ENCODE measurements at regions not wholly inside any gene's neighbourhood (a gene's known extent, or its start where the extent isn't known, plus 50 kb on each side); places are given as distances from the start of the nearest gene placed in this dataset.

DNA sequence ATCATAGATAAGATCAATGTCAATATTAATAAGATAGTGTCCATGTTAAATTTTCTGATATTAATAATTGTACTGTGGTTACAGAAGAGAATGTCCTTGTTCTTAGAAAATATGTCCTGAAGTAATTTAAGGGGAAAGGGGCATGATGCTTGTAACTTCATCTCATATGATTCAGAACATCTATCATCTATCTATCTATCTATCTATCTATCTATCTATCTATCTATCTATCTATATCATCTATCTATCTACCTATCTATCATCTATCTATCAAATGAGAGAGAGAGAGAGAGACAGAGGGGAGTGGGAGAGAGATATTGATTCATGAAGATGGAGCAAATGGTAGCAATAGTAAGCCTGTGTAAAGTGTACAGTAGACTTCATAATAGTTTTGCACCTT, 124.8 kb upstream of the FAT1 start:
- intact Hi-C loops (cut with micrococcal nuclease): no loop called here
- CTCF ChIA-PET: no interaction called here
- no peak overlapping the region for H3K4me3 Mint-ChIP-seq

DNA sequence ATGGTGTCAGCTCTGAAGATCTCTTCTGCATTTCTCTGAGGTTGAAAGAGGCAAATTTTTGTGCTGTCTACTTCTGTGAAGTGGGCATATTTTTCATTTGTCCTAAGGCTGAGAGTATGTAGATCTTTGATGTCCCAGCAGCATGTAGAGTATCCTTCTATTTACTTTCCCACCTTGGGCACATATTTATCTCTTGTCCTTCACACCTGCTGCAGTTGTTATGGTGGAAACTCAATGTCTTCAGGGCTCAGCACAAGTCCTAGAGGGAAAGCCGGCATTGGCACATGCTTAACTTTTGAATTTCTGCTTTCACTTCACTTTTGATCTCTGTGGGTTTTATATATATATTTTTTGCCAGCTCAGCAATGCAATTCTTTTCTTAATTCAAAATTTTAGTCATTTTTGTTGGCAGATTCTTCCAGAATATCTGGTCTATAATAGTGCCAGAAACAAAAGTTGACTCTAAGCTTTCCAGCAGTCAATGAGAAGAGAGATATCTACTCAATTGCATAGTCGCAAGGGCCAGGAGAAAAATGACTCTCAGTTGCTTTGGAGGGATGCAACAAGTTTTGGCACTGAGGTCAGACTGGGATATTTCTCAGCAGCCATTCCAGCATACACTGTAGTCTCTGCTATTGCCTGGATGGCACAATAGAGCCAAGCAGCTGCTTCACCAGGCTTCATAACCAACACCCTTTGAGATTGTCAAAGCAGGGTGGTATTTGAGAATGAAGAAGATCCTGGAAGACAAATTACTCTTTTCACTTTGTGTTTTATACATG, 127.8 kb upstream of the FAT1 start:
- Mint-ChIP-seq H3K27me3 (no peaks in the 10 kb centered on the region), H3K4me1 (no peaks in the 10 kb centered on the region), H3K27ac (no peak overlapping the region), H3K9me3 (ENCODE audit: insufficient read depth) (peaks cover 5% of the 10 kb centered on the region), H3K4me3 (no peak overlapping the region)
- Histone ChIP-seq H3K4me2 (replicated peaks; ENCODE audit: low read depth, low read length, poor library complexity, severe bottlenecking) (no peak overlapping the region), H3K9me3 (ENCODE audit: control extremely low read depth in 1 of 3, control insufficient read depth in 2 of 3, insufficient read depth in 1 of 3, low read length in 2 of 3) (peaks cover 0 to 3% (median 1%) of the 10 kb centered on the region in 3 donors), H3K9ac (ENCODE audit: low read length) (no peak overlapping the region), H3K4me1 (ENCODE audit: control insufficient read depth in 2 of 2, insufficient read depth in 2 of 2, low read length in 2 of 2) (no peaks in the 10 kb centered on the region), H4K20me1 (ENCODE audit: control insufficient read depth, insufficient read depth, low read length, poor library complexity, severe bottlenecking) (no peaks in the 10 kb centered on the region), H3K36me3 (replicated peaks in 1 of 2; ENCODE audit: control extremely low read depth in 1 of 2, control insufficient read depth in 1 of 2, extremely low read depth in 1 of 2, insufficient read depth in 2 of 2, low read length in 1 of 2) (no peaks in the 10 kb centered on the region), H3K4me3 (ENCODE audit: control extremely low read depth in 1 of 5, extremely low read depth in 1 of 5, insufficient read depth in 1 of 5, low read depth in 2 of 5, low read length in 4 of 5) (no peak overlapping the region), H3K27me3 (replicated peaks in 1 of 4; ENCODE audit: control extremely low read depth in 1 of 4, control insufficient read depth in 3 of 4, insufficient read depth in 4 of 4, low read length in 3 of 4) (no peaks in the 10 kb centered on the region), H3K79me2 (ENCODE audit: control insufficient read depth, insufficient read depth, low read length) (no peaks in the 10 kb centered on the region), H3K27ac (ENCODE audit: low read length in 2 of 2) (no peak overlapping the region), H2AFZ (ENCODE audit: insufficient read depth, low read depth, low read length, poor library complexity, severe bottlenecking) (no peak overlapping the region)
- ATAC-seq (ENCODE audit: low read depth) (no peak), DNase-seq (no peak)
- whole genome bisulfite sequencing (ENCODE audit: insufficient coverage): no CpG with 5 or more reads among the region's 2 CpGs
- POLR2A ChIA-PET: no interaction called here
- intact Hi-C loops (cut with micrococcal nuclease): no loop called here
- CTCF ChIA-PET: no interaction called here
- no peak for TF ChIP-seq EZH2 (IDR thresholded peaks at IDR 0.05; ENCODE audit: borderline replicate concordance, insufficient read depth, low read depth, low read length, poor library complexity, severe bottlenecking)
- TF ChIP-seq, protein P1, sequence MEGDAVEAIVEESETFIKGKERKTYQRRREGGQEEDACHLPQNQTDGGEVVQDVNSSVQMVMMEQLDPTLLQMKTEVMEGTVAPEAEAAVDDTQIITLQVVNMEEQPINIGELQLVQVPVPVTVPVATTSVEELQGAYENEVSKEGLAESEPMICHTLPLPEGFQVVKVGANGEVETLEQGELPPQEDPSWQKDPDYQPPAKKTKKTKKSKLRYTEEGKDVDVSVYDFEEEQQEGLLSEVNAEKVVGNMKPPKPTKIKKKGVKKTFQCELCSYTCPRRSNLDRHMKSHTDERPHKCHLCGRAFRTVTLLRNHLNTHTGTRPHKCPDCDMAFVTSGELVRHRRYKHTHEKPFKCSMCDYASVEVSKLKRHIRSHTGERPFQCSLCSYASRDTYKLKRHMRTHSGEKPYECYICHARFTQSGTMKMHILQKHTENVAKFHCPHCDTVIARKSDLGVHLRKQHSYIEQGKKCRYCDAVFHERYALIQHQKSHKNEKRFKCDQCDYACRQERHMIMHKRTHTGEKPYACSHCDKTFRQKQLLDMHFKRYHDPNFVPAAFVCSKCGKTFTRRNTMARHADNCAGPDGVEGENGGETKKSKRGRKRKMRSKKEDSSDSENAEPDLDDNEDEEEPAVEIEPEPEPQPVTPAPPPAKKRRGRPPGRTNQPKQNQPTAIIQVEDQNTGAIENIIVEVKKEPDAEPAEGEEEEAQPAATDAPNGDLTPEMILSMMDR (IDR thresholded peaks at IDR 0.05): no peak

More for the DNA sequence above, 124.8 kb upstream of the FAT1 start:
- Histone ChIP-seq H3K36me3 (replicated peaks in 1 of 2; ENCODE audit: control extremely low read depth in 1 of 2, control insufficient read depth in 1 of 2, extremely low read depth in 1 of 2, insufficient read depth in 2 of 2, low read length in 1 of 2) (no peaks in the 10 kb centered on the region), H2AFZ (ENCODE audit: insufficient read depth, low read depth, low read length, poor library complexity, severe bottlenecking) (no peak overlapping the region), H4K20me1 (ENCODE audit: control insufficient read depth, insufficient read depth, low read length, poor library complexity, severe bottlenecking) (no peaks in the 10 kb centered on the region), H3K4me2 (replicated peaks; ENCODE audit: low read depth, low read length, poor library complexity, severe bottlenecking) (no peak overlapping the region), H3K9ac (ENCODE audit: low read length) (no peak overlapping the region), H3K27me3 (replicated peaks in 1 of 4; ENCODE audit: control extremely low read depth in 1 of 4, control insufficient read depth in 3 of 4, insufficient read depth in 4 of 4, low read length in 3 of 4) (no peaks in the 10 kb centered on the region), H3K9me3 (ENCODE audit: control extremely low read depth in 1 of 3, control insufficient read depth in 2 of 3, insufficient read depth in 1 of 3, low read length in 2 of 3) (peaks cover 0 to 3% (median 1%) of the 10 kb centered on the region in 3 donors), H3K4me1 (ENCODE audit: control insufficient read depth in 2 of 2, insufficient read depth in 2 of 2, low read length in 2 of 2) (no peaks in the 10 kb centered on the region), H3K27ac (ENCODE audit: low read length in 2 of 2) (no peak overlapping the region), H3K4me3 (ENCODE audit: control extremely low read depth in 1 of 5, extremely low read depth in 1 of 5, insufficient read depth in 1 of 5, low read depth in 2 of 5, low read length in 4 of 5) (no peak overlapping the region), H3K79me2 (ENCODE audit: control insufficient read depth, insufficient read depth, low read length) (no peaks in the 10 kb centered on the region)
- no peak for TF ChIP-seq EZH2 (IDR thresholded peaks at IDR 0.05; ENCODE audit: borderline replicate concordance, insufficient read depth, low read depth, low read length, poor library complexity, severe bottlenecking)
- TF ChIP-seq, protein P1 (IDR thresholded peaks at IDR 0.05): no peak
- H3K27me3 Mint-ChIP-seq: no peaks in the 10 kb centered on the region
- POLR2A ChIA-PET: no interaction called here
- no peak overlapping the region for H3K27ac Mint-ChIP-seq
- H3K9me3 Mint-ChIP-seq (ENCODE audit: insufficient read depth): peaks cover 6% of the 10 kb centered on the region
- DNase-seq (no peak), ATAC-seq (ENCODE audit: low read depth) (no peak)
- no peaks in the 10 kb centered on the region for H3K4me1 Mint-ChIP-seq

Measured in B cell (primary cell).